A673 (cell line): ENCODE measurements at regions not wholly inside any gene's neighbourhood (a gene's known extent, or its start where the extent isn't known, plus 50 kb on each side); places are given as distances from the start of the nearest gene placed in this dataset.

Experiments used
- EZH2 ChIP-seq: fragments of 200-600 bp; sonication (generic); IDR thresholded peaks from 2 replicates; pipeline ENCODE4 v1.6.1; 2017; ENCODE audit warnings: borderline replicate concordance, low read depth, mild to moderate bottlenecking, mixed read lengths, antibody characterized with exemption, low read length; ENCODE audit not compliant: poor library complexity, severe bottlenecking
- TF ChIP-seq, protein P1 (sequence below): fragments of 300-800, 200-600 bp; sonication (generic); conservative IDR thresholded peaks from 2 replicates; pipeline ENCODE4 v1.5.1; 2017; ENCODE audit warnings: low read depth, mild to moderate bottlenecking, antibody characterized with exemption, low read length, moderate library complexity, mixed read lengths

DNA sequence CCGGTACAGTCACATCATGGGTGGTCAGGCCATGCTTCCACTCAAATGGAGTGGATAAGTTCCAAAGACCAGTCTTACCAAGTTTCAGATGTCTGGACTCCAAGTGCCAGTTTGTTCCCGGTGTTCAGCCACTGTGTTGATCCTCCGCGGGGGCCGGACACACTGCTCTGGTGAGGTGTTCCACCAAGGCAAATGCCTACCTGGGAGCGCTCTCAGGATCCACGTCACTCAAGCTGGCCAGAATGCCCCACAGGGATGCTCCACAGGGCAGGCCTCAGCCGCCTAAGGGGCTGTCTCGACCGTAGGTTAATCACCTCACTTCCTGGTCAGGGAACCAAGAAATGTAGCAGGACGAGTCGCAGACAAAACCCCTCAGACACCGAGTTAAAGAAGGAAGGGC lies 258.0 kb upstream of the GRID2 start:
- TF ChIP-seq EZH2 = no peak
- TF ChIP-seq, protein P1, sequence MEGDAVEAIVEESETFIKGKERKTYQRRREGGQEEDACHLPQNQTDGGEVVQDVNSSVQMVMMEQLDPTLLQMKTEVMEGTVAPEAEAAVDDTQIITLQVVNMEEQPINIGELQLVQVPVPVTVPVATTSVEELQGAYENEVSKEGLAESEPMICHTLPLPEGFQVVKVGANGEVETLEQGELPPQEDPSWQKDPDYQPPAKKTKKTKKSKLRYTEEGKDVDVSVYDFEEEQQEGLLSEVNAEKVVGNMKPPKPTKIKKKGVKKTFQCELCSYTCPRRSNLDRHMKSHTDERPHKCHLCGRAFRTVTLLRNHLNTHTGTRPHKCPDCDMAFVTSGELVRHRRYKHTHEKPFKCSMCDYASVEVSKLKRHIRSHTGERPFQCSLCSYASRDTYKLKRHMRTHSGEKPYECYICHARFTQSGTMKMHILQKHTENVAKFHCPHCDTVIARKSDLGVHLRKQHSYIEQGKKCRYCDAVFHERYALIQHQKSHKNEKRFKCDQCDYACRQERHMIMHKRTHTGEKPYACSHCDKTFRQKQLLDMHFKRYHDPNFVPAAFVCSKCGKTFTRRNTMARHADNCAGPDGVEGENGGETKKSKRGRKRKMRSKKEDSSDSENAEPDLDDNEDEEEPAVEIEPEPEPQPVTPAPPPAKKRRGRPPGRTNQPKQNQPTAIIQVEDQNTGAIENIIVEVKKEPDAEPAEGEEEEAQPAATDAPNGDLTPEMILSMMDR = no peak
